ENCODE measurements at regions not wholly inside any gene's neighbourhood (a gene's known extent, or its start where the extent isn't known, plus 50 kb on each side); places are given as distances from the start of the nearest gene placed in this dataset.
A peak's percentile ranks its signal among the peaks of the same experiment; 100 is the strongest.
"Not testable (repeated sequence)": the region's sequence is repeated elsewhere in the genome, so short reads cannot be mapped to it uniquely, and the experiment has no call there.

- no peak for DNase-seq (ENCODE audit: low read depth in 4 of 4, low spot score in 2 of 4)
These were observed 63.9 kb upstream of the VASH1 start for GRCh38 chr14:76697246-76697905.

- DNase-seq (ENCODE audit: low read depth in 4 of 4, low spot score in 2 of 4): no peak
These were observed 63.1 kb upstream of the VASH1 start for GRCh38 chr14:76698191-76698590.

- no peak for DNase-seq (ENCODE audit: low read depth in 4 of 4, low spot score in 2 of 4)
These were observed 62.6 kb upstream of the VASH1 start for GRCh38 chr14:76698631-76699030.

GRCh38 chr14:76699209-76699938, 61.9 kb upstream of the VASH1 start:
- DNase-seq (ENCODE audit: low read depth in 4 of 4, low spot score in 2 of 4): no peak

- DNase-seq (ENCODE audit: low read depth in 4 of 4, low spot score in 2 of 4): no peak
These were observed 61.2 kb upstream of the VASH1 start for GRCh38 chr14:76699939-76700590.

- no peak for DNase-seq (ENCODE audit: low read depth in 4 of 4, low spot score in 2 of 4)
These were observed 59.8 kb upstream of the VASH1 start for GRCh38 chr14:76701436-76701835.

GRCh38 chr14:76701981-76702380, 59.3 kb upstream of the VASH1 start:
- no peak for DNase-seq (ENCODE audit: low read depth in 4 of 4, low spot score in 2 of 4)

- DNase-seq (ENCODE audit: low read depth in 4 of 4, low spot score in 2 of 4): no peak
These were observed 56.1 kb upstream of the VASH1 start for GRCh38 chr14:76705214-76705613.

GRCh38 chr14:76706207-76706606, 55.1 kb upstream of the VASH1 start:
- DNase-seq (ENCODE audit: low read depth in 4 of 4, low spot score in 2 of 4): not testable (repeated sequence)

GRCh38 chr14:76706811-76707210, 54.5 kb upstream of the VASH1 start:
- DNase-seq (ENCODE audit: low read depth in 4 of 4, low spot score in 2 of 4): no peak

GRCh38 chr14:76708028-76708427, 53.2 kb upstream of the VASH1 start:
- no peak for DNase-seq (ENCODE audit: low read depth in 4 of 4, low spot score in 2 of 4)

GRCh38 chr14:76708771-76709170, 52.5 kb upstream of the VASH1 start:
- no peak for DNase-seq (ENCODE audit: low read depth in 4 of 4, low spot score in 2 of 4)

- DNase-seq (ENCODE audit: low read depth in 4 of 4, low spot score in 2 of 4): peak in 2 of 4 donors; percentile 15 to 44
These were observed 50.9 kb upstream of the VASH1 start for GRCh38 chr14:76710056-76711010.

All from left renal cortex interstitium (tissue), 4 donors.